NCI-H1436 (cell line): ENCODE measurements at regions not wholly inside any gene's neighbourhood (a gene's known extent, or its start where the extent isn't known, plus 50 kb on each side); places are given as distances from the start of the nearest gene placed in this dataset.

Experiments used
- DNase-seq: peaks from one replicate; lab custom pipeline; 2025; lab: John Stamatoyannopoulos, UW

DNA sequence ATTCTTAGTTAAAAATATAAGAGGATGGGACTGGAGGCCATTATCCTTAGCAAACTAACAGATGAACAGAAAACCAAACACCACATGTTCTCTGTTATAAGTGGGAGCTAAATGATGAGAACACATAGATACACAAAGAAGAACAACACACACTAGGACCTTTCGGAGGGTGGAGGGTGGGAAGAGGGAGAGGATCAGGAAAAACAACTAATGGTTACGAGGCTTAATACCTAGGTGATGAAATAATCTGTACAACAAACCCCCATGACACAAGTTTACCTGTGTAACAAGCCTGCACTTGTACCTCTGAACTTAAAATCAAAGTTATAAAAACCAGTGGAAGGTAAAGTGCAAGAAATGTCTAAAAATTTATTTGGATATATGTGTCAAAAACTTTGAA, 1047.4 kb upstream of the C9orf72 start:
- no peak for DNase-seq

DNA sequence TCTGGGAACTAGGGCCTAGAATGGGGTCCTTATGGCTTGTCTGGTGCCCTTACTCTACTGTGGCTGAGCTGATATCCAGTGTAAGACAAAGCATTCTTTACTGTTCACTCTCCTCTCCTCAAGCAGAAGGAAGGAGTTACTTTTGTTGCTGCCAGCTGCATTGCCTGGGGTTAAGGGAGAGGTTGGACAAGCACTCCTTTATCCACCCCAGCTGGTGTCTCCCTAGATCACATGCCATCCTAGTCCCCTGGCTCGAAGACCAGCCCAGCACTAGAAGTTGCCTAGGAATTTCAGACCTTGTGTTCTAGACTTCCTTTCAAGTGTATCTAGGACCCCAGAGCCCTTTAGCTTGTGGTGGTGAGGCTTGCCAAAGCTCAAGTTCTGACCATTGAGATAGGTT, 1051.5 kb upstream of the C9orf72 start:
- DNase-seq = no peak

DNA sequence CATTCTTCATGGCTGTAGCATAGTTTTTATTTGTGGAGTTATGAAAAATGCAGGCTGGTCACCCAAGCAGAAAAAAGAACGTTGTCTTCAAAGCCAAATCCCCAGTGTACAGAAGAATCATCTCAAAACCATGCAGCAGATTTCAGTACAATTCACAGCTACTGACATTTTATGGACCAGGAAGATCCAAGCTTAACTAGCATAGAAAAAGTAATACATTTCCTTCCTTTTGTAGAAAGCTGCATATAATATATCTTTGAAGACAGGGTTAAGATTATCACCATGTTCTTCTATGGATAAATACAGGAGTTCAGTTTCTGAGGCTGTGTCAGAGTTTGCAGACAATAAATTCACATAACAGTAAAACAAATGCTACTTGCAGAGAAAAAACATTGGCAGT, 1054.8 kb upstream of the C9orf72 start:
- DNase-seq = no peak

DNA sequence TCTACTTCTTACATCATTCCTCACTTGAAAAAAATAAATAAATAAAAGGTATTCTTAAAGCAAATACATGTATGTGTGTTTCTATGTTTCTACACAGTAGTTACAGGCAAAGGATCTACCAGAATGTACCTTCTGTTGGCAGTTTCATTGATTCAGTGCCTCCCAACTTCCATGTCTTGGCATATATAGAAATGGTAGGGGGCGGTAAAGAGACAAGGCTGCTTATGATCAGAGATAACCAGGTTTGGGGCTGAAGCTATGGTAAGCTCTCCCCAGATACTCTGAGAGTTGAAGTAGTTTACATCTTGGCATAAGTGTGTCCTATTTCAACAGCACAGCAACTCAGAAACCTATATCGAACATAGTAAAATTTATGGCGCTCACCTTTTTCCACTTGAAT, 1075.4 kb upstream of the C9orf72 start:
- DNase-seq = no peak

DNA sequence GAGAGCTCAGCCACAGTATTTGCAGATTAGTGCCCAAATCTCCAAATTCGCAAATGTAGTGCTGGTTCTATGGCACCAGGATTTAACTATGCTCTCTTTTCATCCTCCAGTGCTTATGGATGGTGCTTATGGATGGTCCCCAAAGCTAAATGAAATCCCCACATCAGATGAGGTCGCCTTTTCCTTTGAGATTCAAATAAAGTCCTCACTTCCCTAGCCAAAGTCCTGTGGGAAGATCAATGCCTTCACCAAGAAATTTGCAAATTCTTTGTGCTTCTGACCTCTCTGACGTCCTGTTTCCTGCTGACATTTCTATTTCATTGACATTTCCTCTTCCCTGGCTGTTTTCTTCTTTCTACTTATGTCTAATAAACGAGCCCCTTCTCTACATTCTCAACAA, 1077.0 kb upstream of the C9orf72 start:
- no peak for DNase-seq

DNA sequence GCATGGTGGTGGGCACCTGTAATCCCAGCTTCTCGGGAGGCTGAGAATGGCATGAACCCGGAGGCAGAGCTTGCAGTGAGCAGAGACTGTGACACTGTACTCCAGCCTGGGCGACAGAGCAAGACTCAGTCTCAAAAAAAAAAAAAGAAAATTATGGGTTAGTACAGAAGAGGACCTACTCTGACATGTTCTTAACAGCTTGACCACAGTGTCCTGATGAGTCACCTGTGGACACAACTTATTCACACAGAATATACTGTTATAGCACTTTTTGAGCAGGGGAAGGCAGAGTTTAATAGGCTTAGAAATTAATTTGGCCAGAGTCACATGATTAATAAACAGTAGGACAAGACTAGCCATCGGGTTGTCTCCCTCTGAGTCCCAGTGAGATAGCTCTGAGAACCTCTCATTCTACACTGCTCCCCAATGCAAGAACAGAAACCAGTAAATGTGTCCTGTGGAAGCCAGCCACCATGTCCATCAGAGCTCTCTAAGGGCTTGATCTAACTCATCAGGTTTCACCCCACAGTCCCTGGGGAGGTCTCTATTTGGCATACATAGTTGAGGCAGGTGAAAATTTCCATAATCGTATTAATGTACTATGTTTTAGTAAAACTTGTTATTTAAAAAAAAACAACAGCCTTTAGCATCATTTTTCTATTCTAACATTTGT, 1077.9 kb upstream of the C9orf72 start:
- DNase-seq = no peak

DNA sequence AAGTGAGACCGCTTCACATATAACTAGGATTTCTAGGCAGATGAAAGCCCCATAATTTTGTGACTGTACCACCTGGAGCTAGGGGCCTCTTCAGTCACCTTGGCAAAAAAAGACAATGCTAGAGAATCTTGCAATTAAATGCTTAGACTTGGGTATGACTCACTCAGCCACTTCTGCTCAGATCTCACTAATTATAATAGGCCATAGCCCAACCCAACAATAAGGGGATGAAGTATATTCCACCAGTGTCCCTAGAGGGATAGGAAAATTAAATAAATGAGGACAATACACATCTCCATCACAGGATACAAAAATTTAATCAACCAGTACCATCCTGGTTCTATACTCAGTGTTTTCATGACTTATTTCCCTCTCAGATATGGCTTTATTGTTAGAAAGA, 1079.9 kb upstream of the C9orf72 start:
- DNase-seq = peak; percentile 28

DNA sequence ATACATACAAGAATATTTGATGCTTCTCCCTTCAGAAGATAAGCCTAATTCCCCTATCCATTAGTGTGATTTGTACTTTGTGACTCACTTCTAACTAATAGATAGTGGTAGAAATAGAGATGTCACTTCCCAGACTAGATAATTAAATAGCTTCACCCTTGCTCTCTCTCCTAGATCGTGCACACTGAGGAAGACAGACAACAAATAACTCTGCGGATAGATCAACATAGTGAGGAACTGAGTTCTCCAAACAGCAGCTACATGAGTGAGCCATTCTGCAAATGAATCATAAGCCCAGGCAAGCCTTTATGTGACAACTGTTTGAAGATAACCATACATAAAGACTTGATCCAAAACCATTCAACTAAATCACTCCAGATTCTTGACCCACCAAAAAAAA, 1083.4 kb upstream of the C9orf72 start:
- DNase-seq = no peak

DNA sequence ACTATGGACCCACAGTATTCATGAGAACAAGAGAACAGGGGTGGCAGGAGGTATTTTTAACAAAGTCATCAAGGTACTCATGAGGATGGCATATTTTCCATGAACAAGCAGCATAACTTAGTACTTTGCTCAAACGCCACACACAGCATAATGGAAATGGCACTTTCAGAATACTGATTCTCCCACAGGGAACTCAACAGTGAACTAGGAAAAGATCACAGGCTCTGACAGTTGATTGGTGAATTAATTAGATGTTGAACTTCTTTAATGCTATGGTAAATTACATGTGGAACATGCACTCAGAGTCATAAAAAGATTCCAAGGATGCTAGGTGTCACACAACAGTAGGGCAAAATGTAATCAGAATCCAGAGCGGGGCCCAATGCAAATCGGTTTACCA, 1088.6 kb upstream of the C9orf72 start:
- DNase-seq = no peak

DNA sequence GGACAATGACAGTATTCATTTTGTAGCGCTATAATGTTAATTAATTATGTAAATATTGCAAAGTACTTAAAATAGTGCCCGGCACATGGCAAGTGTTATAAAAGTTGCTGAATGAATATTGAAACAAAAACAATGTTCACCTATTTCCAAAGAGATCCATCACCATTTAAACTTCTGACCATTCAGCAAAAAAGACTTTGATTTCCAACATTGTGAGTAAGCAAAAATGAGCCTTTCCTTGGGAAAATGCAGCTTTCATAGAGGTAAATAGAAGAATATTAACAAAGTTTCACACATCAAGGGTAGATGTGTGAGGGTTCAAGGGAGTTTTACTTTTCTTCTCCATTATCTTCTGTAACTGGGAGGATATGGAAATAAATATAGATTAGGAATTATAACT, 1089.4 kb upstream of the C9orf72 start:
- no peak for DNase-seq

DNA sequence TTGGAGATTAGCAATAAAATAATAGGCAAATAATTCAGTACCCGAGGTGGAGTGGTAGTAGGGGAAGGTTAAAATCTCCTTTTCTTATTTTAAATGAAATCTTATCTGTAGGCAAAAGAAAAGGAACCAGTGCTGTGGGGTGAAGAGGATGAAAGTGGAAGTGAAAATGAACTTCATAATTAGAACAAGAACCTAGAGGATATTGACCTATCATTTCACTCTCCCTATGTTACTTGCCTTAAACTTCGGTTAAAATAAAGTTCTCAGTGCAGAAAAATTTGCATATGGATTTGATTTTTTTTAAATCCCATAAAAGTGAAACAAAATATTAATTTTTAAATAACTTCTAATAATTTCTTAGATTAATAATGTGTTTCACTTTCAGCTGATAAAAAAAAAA, 1094.9 kb upstream of the C9orf72 start:
- no peak for DNase-seq

DNA sequence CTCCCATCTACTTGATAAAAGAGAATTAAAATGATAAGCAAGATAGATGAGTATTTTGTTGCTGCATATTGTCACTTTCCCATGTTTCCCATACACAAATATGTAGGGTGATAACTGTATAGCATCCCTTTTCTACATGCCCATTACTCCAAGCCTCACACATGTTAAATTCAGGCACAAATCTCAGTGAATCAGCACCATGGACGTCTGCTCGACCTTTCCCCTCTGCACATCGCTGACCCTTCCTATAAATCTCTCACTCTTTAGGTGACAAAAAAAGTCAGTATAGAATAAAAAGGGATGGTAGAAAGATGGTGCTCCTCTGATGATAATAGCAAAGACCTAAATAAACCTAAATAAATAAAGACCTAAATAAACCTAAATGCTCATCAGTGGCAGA, 1097.7 kb upstream of the C9orf72 start:
- DNase-seq = no peak

DNA sequence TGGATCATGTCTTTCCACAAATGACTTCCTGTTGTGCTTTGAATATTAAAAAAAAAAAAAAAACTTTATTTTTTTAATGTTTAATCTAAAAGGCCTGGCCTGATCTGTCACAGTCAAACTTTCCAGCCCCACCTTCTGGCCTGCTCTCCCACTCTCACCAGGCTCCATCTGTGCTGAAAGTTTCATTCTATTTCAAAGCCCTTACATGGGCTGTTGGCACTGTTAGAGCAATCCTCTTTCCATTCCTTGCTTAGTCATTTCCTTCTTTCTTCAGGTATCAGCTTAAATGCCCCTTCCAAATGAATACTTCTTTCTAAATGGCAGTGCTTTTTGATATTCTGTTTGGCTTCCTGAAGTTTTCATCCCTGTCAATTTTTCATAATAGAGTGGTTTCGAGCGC, 1104.8 kb upstream of the C9orf72 start:
- DNase-seq = no peak

DNA sequence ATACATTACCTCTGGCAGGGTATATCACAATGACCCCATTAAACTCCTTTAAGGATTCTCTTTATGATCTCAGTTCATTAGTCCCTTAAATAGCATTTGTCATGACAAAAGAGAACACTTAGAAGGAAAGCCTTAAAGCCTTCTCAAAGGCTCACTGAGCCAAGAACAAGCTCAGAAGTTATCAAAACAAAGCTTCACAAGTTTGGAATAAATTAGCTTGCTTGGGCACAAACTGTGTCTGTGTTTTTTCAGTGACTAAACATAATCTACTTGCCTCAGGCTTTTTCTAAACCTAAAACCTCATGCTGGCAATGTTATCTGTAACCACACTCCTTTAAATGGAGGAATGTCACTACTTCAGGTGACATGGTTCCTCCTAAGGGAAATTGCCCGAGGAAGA, 1114.9 kb upstream of the C9orf72 start:
- peak; percentile 21 for DNase-seq

DNA sequence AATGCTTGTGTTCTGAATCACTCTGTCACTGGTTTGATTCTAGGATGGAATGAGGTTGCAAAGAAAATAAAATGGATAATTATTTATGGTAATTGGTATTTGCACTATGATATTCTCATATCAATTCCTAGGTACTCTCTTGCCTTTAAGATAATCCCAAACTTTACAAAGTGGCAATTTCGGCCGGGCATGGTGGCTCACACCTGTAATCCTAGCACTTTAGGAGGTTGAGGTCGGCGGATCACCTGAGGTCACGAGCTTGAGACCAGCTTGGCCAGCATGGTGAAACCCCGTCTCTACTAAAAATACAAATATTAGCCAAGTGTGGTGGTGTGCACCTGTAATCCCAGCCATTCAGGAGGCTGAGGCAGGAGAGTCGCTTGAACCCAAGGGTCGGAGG, 1118.7 kb upstream of the C9orf72 start:
- DNase-seq = no peak

DNA sequence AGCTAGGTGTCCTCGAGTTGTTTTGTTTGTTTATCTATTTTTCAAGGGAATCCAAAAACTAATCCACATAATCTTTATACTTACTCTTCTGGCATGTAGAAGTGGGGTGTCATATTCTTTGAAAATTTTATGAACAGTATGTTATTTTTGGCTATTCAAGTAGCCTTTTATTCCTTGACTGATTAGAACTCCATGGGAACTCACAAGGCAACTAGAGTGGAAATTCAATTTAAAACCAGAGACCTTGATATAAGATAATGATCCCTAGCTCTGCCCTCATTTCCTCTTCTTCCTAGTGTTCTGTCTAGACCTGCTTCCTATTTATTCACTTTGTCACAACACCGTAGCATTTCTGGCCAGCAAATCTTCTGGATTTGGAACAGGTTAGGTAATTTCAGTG, 1123.7 kb upstream of the C9orf72 start:
- no peak for DNase-seq

DNA sequence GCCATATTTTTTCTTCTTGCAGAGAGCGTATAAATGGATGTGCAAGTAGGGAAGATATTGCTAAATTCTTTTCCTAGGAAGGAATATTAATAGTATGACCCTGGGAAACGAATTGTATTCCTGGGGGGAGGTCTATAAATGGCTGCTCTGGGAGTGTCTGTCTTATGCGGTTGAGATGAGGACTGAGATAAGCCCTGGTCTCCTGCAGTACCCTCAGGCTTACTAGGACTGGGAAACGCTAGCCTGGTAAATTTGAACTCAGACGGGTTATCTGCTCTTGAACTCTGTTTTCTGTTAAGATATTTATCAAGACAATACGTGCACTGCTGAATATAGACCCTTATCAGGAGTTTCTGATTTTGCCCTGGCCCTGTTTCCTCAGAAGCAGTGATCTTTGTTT, 1126.4 kb upstream of the C9orf72 start:
- no peak for DNase-seq

DNA sequence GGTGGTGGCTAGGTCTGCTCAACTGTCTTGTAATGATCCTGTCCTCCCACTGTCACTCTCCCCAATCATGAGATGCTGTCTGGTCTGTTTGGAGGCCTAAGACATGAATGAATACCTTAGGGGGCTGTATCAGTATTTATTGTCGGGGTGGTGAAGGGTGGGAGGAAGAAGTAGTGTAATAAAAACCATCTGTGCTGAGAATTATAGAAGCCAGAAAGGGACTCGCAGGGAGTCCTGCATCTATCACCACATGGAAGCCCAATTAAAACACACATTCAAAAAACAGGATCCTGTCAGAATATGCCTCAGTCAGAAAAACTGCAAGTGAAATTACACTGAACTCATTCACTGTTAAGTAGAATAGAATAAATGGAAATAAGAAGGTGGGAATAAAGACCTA, 1134.3 kb upstream of the C9orf72 start:
- DNase-seq = no peak

DNA sequence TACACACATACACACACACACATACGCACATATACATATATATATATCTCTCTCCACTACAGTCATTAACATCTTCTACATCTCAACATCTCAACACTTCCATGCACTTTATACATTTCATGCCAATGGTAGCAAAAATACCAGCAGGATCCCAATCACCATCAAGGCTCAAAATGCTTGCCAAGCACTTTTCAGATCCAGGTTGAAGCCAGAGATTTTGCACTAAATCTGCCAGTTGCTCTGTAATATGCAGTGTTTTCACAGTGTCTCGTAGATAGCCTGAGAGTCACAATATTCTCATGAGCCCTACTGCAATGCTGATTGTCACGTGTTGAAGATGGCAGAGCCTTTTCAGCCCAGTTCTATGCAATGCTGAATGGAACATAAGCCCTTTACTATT, 1140.9 kb upstream of the C9orf72 start:
- no peak for DNase-seq

DNA sequence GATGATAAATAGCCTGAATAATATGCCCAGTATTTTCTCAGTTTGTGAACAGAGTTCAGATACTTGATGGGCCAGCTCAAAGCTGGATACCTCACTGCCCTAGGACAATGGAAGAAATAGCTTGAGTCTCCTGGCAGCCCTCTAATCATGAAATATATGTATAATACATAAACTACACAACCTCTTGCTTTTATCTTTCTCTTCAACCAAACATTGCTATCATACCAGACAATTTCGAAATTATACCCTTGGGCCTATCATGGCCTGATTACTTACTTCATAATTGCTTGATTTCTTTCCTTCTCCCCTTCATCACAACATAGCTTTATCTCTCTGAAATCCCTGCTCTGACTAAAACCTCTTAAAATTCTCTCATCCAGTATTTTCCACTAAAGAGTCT, 1144.9 kb upstream of the C9orf72 start:
- DNase-seq = no peak

DNA sequence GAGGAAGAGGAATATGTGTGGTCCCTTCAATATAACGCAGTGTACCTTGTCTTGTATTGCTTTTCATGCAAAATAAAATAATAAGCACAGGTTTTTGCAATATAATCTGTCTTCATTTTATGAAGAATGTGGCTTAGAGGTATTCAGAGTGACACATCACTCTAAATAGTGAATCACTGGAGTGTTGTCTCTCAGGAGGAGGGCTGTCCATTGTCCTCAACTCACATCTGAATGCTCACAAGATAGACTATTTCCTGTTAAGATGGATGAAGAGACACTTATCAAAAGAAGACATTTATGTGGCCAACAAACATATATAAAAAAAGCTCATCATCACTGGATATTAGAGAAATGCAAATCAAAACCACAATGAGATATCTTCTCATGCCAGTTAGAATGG, 1147.5 kb upstream of the C9orf72 start:
- no peak for DNase-seq

DNA sequence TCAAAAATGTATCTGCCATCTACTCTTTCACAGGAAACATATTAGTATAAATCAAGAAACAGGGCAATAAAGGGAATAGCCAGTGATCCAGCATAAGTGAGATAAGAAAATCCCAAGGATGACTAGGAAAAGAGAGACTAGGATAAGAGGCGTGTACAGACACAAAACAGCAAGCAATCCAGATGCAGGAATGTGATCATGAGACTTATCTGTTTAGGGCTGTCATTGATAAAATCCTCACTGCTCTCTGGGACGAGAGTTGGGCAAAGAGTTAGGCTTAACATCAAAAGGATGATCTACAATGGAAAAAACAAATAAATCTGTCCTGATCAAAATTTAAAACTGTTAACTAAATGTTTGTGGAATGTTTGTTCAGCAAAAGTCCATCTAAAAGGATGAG, 1156.8 kb upstream of the C9orf72 start:
- no peak for DNase-seq

DNA sequence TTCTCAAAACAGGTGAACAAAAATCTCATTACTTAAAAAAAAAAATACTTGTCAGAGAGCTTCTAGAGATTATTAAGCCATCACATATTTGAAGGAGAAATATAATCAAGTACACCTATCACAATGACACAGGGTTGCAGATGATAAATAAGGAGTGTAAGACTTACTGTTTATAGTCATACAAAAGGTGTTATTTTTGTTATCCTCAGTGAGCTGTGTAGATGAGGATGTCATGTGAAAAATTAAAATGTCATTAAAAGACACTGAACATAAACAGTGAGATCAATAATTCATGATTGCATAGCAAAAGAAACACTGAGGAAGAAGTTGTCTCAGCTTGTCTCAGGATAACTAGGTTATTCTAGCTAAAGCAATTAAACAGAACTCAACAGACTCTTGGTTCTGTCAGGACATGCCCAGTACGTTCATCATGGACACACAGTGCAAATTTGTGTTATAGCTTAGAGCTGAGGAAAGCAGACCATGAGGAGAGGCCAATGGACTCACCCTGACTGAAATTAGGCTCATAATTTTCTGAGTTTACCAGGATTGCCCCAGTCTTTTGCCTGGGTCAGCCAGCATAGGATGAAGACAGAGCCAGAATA, 1162.6 kb upstream of the C9orf72 start:
- DNase-seq = peak; percentile 9

DNA sequence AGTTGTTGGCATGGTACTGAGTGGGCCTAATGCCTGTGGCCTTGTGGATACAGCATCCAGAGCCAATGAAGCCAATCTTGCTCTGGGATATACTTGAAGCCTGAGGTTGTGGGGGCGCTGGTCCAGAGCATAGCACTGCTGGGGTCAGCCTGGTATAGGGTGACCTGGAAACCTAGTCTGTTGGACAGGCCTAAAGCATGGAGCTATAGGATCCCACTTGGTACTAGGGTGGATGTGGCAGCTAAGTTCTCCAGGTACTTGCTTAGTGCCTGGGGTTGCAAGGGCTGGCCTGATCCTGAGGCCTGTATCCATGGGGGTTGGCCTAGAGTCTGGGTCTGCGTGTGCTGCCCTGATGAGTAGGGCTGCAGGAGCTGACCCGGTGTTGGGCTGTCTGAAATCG, 1168.2 kb upstream of the C9orf72 start:
- no peak for DNase-seq
